SU-DHL-6 (cell line): ENCODE measurements at regions not wholly inside any gene's neighbourhood (a gene's known extent, or its start where the extent isn't known, plus 50 kb on each side); places are given as distances from the start of the nearest gene placed in this dataset.
"Not testable (repeated sequence)": the region's sequence is repeated elsewhere in the genome, so short reads cannot be mapped to it uniquely, and the experiment has no call there.

Experiments used
- H2AFZ ChIP-seq: fragments of 200-600 bp; sonication (generic); 2 replicates; pipeline ENCODE4 v1.6.1; 2014; ENCODE audit warnings: low read depth, mild to moderate bottlenecking, moderate library complexity, mixed read lengths, antibody characterized with exemption, low read length; ENCODE audit not compliant: severe bottlenecking
- H3F3A ChIP-seq: fragments of 200-600 bp; shearing (Covaris generic); 2 replicates; pipeline ENCODE4 v1.6.0; 2016; ENCODE audit warnings: antibody characterized with exemption, mild to moderate bottlenecking; ENCODE audit not compliant: insufficient read depth
- H3K27ac ChIP-seq: fragments of 200-600 bp; sonication (generic); 2 replicates; pipeline ENCODE4 v1.5.1; 2016; ENCODE audit warnings: low read depth, mild to moderate bottlenecking, low read length, moderate library complexity, mixed read lengths
- H3K27me3 ChIP-seq: fragments of 200-600 bp; sonication (generic), shearing (Covaris generic); 2 replicates; pipeline ENCODE4 v1.6.0; 2014; ENCODE audit warnings: mild to moderate bottlenecking, low read length
- H3K36me3 ChIP-seq: fragments of 200-600 bp; sonication (generic); 2 replicates; pipeline ENCODE4 v1.6.1; 2014; ENCODE audit warnings: mild to moderate bottlenecking, low read length, mixed read lengths
- H3K4me2 ChIP-seq: fragments of 300-600, 200-600 bp; shearing (Covaris generic), sonication (generic); 2 replicates; pipeline ENCODE4 v1.6.0; 2014; ENCODE audit warnings: low read length, low read depth, mild to moderate bottlenecking; ENCODE audit not compliant: poor library complexity, severe bottlenecking
- H3K4me3 ChIP-seq: fragments of 200-600 bp; sonication (generic); 2 replicates; pipeline ENCODE4 v1.5.1; 2014; ENCODE audit warnings: antibody characterized with exemption, low read length, mild to moderate bottlenecking, mixed read lengths; ENCODE audit not compliant: insufficient read depth, poor library complexity, severe bottlenecking
- H3K79me2 ChIP-seq: fragments of 200-600 bp; sonication (generic); 2 replicates; pipeline ENCODE4 v1.6.1; 2014; ENCODE audit warnings: mild to moderate bottlenecking, low read length, moderate library complexity; ENCODE audit not compliant: insufficient read depth
- H3K9ac ChIP-seq: fragments of 200-600 bp; sonication (generic); 2 replicates; pipeline ENCODE4 v1.7.0; 2014; ENCODE audit warnings: mild to moderate bottlenecking, low read length
- H3K9me2 ChIP-seq: fragments of 200-600 bp; sonication (generic); replicated peaks from 2 replicates; pipeline ENCODE4 v1.6.1; 2014; ENCODE audit warnings: low read length; ENCODE audit not compliant: insufficient read depth
- H3K9me3 ChIP-seq: fragments of 200-600 bp; sonication (generic); 2 replicates; pipeline ENCODE4 v1.6.1; 2014; ENCODE audit warnings: low read length, mixed read lengths; ENCODE audit not compliant: insufficient read depth
- H4K20me1 ChIP-seq: fragments of 200-600 bp; sonication (generic); 2 replicates; pipeline ENCODE4 v1.6.1; 2014; ENCODE audit warnings: low read depth, mild to moderate bottlenecking, antibody characterized with exemption, low read length, moderate library complexity, mixed read lengths
- CTCF ChIP-seq: fragments of 200-600 bp; sonication (generic); IDR thresholded peaks from one replicate; pipeline ENCODE4 v1.5.1; 2017; ENCODE audit warnings: antibody characterized with exemption, mild to moderate bottlenecking, low read length, moderate library complexity; ENCODE audit not compliant: insufficient read depth, poor library complexity, severe bottlenecking
- EZH2phosphoT487 ChIP-seq: fragments of 200-600 bp; sonication (generic), shearing (Covaris generic); conservative IDR thresholded peaks from 2 replicates; pipeline ENCODE4 v1.6.1; 2018; ENCODE audit warnings: mild to moderate bottlenecking, antibody characterized with exemption, low read length, moderate library complexity, mixed read lengths

GRCh38 chr6:121635355-121635754 is 199.9 kb downstream of the GJA1 start:
- H3K9me3 ChIP-seq = 0 out of 2 replicates have a peak, but pooled peaks cover 9% of the 10 kb centered on the region
- no peak for TF ChIP-seq CTCF
- no peak for TF ChIP-seq EZH2phosphoT487
- H3K27me3 ChIP-seq = no peaks in the 10 kb centered on the region
- no peaks in the 10 kb centered on the region for H3K36me3 ChIP-seq
- H4K20me1 ChIP-seq = no peaks in the 10 kb centered on the region
- H3F3A ChIP-seq = no peaks in the 10 kb centered on the region
- no peaks in the 10 kb centered on the region for H3K79me2 ChIP-seq
- H3K27ac ChIP-seq = no peak overlapping the region
- no peak overlapping the region for H3K9ac ChIP-seq
- no peaks in the 10 kb centered on the region for H3K9me2 ChIP-seq
- no peak overlapping the region for H3K4me2 ChIP-seq
- H3K4me3 ChIP-seq = no peak overlapping the region
- H2AFZ ChIP-seq = no peak overlapping the region

- H3K4me3 ChIP-seq, H3K9me3 ChIP-seq, H3K27me3 ChIP-seq: not testable (repeated sequence)
Observed at GRCh38 chr6:121636217-121636616, 200.8 kb downstream of the GJA1 start.

GRCh38 chr6:121639021-121639420 is 203.6 kb downstream of the GJA1 start:
- no peaks in the 10 kb centered on the region for H3F3A ChIP-seq
- no peak for TF ChIP-seq CTCF
- TF ChIP-seq EZH2phosphoT487 = no peak
- no peaks in the 10 kb centered on the region for H4K20me1 ChIP-seq
- H3K79me2 ChIP-seq = no peaks in the 10 kb centered on the region
- H3K36me3 ChIP-seq = no peaks in the 10 kb centered on the region
- no peaks in the 10 kb centered on the region for H3K9me3 ChIP-seq
- no peak overlapping the region for H3K27ac ChIP-seq
- H3K4me2 ChIP-seq = no peak overlapping the region
- no peaks in the 10 kb centered on the region for H3K9me2 ChIP-seq
- H2AFZ ChIP-seq = no peak overlapping the region
- no peak overlapping the region for H3K9ac ChIP-seq
- no peak overlapping the region for H3K4me3 ChIP-seq
- no peaks in the 10 kb centered on the region for H3K27me3 ChIP-seq

More at GRCh38 chr6:121636217-121636616, 200.8 kb downstream of the GJA1 start:
- not testable (repeated sequence) for H3K79me2 ChIP-seq, H3K4me2 ChIP-seq, H3K27ac ChIP-seq, H3K36me3 ChIP-seq, H2AFZ ChIP-seq, H3K9ac ChIP-seq, H3K9me2 ChIP-seq, H4K20me1 ChIP-seq, H3F3A ChIP-seq

DNA sequence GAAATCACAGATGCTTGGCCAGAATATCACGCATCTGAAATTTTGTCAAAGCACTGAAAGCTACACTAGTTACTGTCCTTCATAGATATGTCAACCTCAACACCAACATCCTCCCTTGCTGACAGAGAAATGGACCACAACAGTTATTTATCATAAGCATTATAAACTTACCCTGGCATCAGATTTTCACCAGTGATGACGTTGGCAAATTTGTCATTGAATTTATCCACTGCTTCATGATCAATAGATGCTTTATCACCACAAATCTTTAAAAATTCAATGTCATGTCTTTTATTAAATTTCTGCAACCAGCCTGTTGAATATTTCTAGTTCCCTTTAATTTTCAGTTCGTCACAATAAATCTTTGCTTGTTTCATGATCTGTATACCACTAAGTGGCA is 205.7 kb downstream of the GJA1 start:
- no peak for TF ChIP-seq EZH2phosphoT487
- TF ChIP-seq CTCF = no peak
- H3F3A ChIP-seq = no peaks in the 10 kb centered on the region
- no peaks in the 10 kb centered on the region for H3K36me3 ChIP-seq
- no peak overlapping the region for H2AFZ ChIP-seq
- no peaks in the 10 kb centered on the region for H3K79me2 ChIP-seq
- H3K4me3 ChIP-seq = no peak overlapping the region
- no peak overlapping the region for H3K9ac ChIP-seq
- H3K27me3 ChIP-seq = no peaks in the 10 kb centered on the region
- H3K9me2 ChIP-seq = no peaks in the 10 kb centered on the region
- H3K27ac ChIP-seq = no peak overlapping the region
- H3K9me3 ChIP-seq = no peaks in the 10 kb centered on the region
- no peaks in the 10 kb centered on the region for H4K20me1 ChIP-seq
- H3K4me2 ChIP-seq = no peak overlapping the region
